Neural cell (in vitro differentiated cells): ENCODE measurements at regions not wholly inside any gene's neighbourhood (a gene's known extent, or its start where the extent isn't known, plus 50 kb on each side); places are given as distances from the start of the nearest gene placed in this dataset.

ENCODE experiments used
- H2AFZ ChIP-seq: fragments of 200-600, 300-800 bp; sonication (generic), shearing (Covaris generic); 2 replicates; pipeline ENCODE4 v1.6.0; 2014; ENCODE audit warnings: low read depth, mild to moderate bottlenecking, antibody characterized with exemption, low read length, moderate library complexity
- H3F3A ChIP-seq: fragments of 200-600 bp; shearing (Covaris generic); 2 replicates; pipeline ENCODE4 v1.6.1; 2016; ENCODE audit warnings: mild to moderate bottlenecking, moderate library complexity, mixed read lengths, antibody characterized with exemption, low read length; ENCODE audit not compliant: insufficient read depth, poor library complexity, severe bottlenecking
- H3K27ac ChIP-seq: fragments of 200-600, 300-800 bp; sonication (generic), shearing (Covaris generic); 2 replicates; pipeline ENCODE4 v1.5.1; 2014; ENCODE audit warnings: mild to moderate bottlenecking, low read length, moderate library complexity
- H3K27me3 ChIP-seq: fragments of 300-800, 200-600 bp; sonication (generic), shearing (Covaris generic); 2 replicates; pipeline ENCODE4 v1.6.0; 2014; ENCODE audit warnings: mild to moderate bottlenecking, low read depth, low read length, moderate library complexity; ENCODE audit not compliant: insufficient read depth
- H3K36me3 ChIP-seq: fragments of 300-800, 200-600 bp; sonication (generic), shearing (Covaris generic); 2 replicates; pipeline ENCODE4 v1.5.1; 2014; ENCODE audit warnings: mild to moderate bottlenecking, antibody characterized with exemption, low read length, moderate library complexity; ENCODE audit not compliant: insufficient read depth
- H3K4me2 ChIP-seq: fragments of 300-800, 200-600 bp; sonication (generic), shearing (Covaris generic); 2 replicates; pipeline ENCODE4 v1.6.0; 2014; ENCODE audit warnings: mild to moderate bottlenecking, low read length
- H3K4me3 ChIP-seq: fragments of 300-800, 200-600 bp; sonication (generic), shearing (Covaris generic); 2 replicates; pipeline ENCODE4 v1.5.1; 2014; ENCODE audit warnings: mild to moderate bottlenecking, low read length, moderate library complexity
- H3K79me2 ChIP-seq: fragments of 200-600 bp; shearing (Covaris generic); replicated peaks from 2 replicates; pipeline ENCODE4 v1.6.0; 2014; ENCODE audit warnings: mild to moderate bottlenecking, low read length, moderate library complexity; ENCODE audit not compliant: insufficient read depth
- H3K9ac ChIP-seq: fragments of 300-800, 200-600 bp; sonication (generic), shearing (Covaris generic); 2 replicates; pipeline ENCODE4 v1.6.1; 2016; ENCODE audit warnings: mild to moderate bottlenecking, low read length, mixed read lengths
- H3K9me2 ChIP-seq: fragments of 200-600 bp; shearing (Covaris generic); 2 replicates; pipeline ENCODE4 v1.6.1; 2016; ENCODE audit warnings: mild to moderate bottlenecking, low read length, mixed read lengths; ENCODE audit not compliant: insufficient read depth
- H3K9me3 ChIP-seq: fragments of 200-600, 300-800 bp; sonication (generic), shearing (Covaris generic); 2 replicates; pipeline ENCODE4 v1.6.1; 2016; ENCODE audit warnings: mild to moderate bottlenecking, mixed run types, low read length, moderate library complexity, mixed read lengths
- H4K20me1 ChIP-seq: fragments of 200-600 bp; shearing (Covaris generic); 2 replicates; pipeline ENCODE4 v1.6.1; 2016; ENCODE audit warnings: mild to moderate bottlenecking, mixed run types; ENCODE audit not compliant: insufficient read depth
- CTCF ChIP-seq: fragments of 450-650 bp; IDR thresholded peaks from 2 replicates; pipeline ENCODE4 v1.5.1; 2014; ENCODE audit warnings: antibody characterized with exemption, mild to moderate bottlenecking, moderate library complexity; ENCODE audit not compliant: poor library complexity, severe bottlenecking
- EP300 ChIP-seq: fragments of 450-650 bp; conservative IDR thresholded peaks from 2 replicates; pipeline ENCODE4 v1.6.1; 2014; ENCODE audit warnings: antibody characterized with exemption, mild to moderate bottlenecking, moderate library complexity; ENCODE audit not compliant: poor library complexity, severe bottlenecking
- MXI1 ChIP-seq: fragments of 450-650 bp; conservative IDR thresholded peaks from 2 replicates; pipeline ENCODE4 v1.6.1; 2014; ENCODE audit warnings: antibody characterized with exemption, mild to moderate bottlenecking; ENCODE audit not compliant: poor library complexity, severe bottlenecking
- POLR2AphosphoS5 ChIP-seq: IDR thresholded peaks from 2 replicates; pipeline ENCODE4 v1.6.1; 2012
- RAD21 ChIP-seq: fragments of 450-650 bp; conservative IDR thresholded peaks from 2 replicates; pipeline ENCODE4 v1.6.1; 2014; ENCODE audit warnings: antibody characterized with exemption, mild to moderate bottlenecking, moderate library complexity
- REST ChIP-seq: IDR thresholded peaks from 2 replicates; pipeline ENCODE4 v1.6.1; 2012; ENCODE audit warnings: borderline replicate concordance
- TAF1 ChIP-seq: IDR thresholded peaks from 2 replicates; pipeline ENCODE4 v1.6.1; 2012; ENCODE audit warnings: low read depth

GRCh38 chr15:29569533-29570092 is 252.7 kb downstream of the TJP1 start:
- Histone ChIP-seq H3K27me3 (peaks cover 44% of the 10 kb centered on the region), H3K27ac (no peak overlapping the region)

GRCh38 chr15:29568840-29569532 is 253.3 kb downstream of the TJP1 start:
- H3K27ac ChIP-seq: no peak overlapping the region
- no peaks in the 10 kb centered on the region for H3K36me3 ChIP-seq
- no peak overlapping the region for H3K9ac ChIP-seq
- no peaks in the 10 kb centered on the region for H3K9me2 ChIP-seq
- TF ChIP-seq EP300: no peak
- peak; percentile 42 for TF ChIP-seq CTCF
- no peak for TF ChIP-seq POLR2AphosphoS5
- H3K27me3 ChIP-seq: peaks cover 44% of the 10 kb centered on the region
- no peaks in the 10 kb centered on the region for H4K20me1 ChIP-seq
- H3K79me2 ChIP-seq: no peaks in the 10 kb centered on the region
- H3F3A ChIP-seq: no peaks in the 10 kb centered on the region
- H3K4me3 ChIP-seq: peak overlapping the region; percentile 62
- H2AFZ ChIP-seq: no peak overlapping the region
- H3K9me3 ChIP-seq: no peaks in the 10 kb centered on the region
- peak overlapping the region; percentile 35 for H3K4me2 ChIP-seq

More at GRCh38 chr15:29569533-29570092, 252.7 kb downstream of the TJP1 start:
- Histone ChIP-seq H3F3A (no peaks in the 10 kb centered on the region), H3K4me3 (peak overlapping the region; percentile 62), H3K9me2 (no peaks in the 10 kb centered on the region), H3K4me2 (peak overlapping the region; percentile 35), H3K9me3 (no peaks in the 10 kb centered on the region), H3K79me2 (no peaks in the 10 kb centered on the region), H2AFZ (no peak overlapping the region), H3K36me3 (no peaks in the 10 kb centered on the region), H4K20me1 (no peaks in the 10 kb centered on the region), H3K9ac (no peak overlapping the region)
- no peak for TF ChIP-seq MXI1
- no peak for TF ChIP-seq TAF1
- no peak for TF ChIP-seq RAD21
- no peak for TF ChIP-seq REST

- Histone ChIP-seq H2AFZ (no peak overlapping the region), H3K4me2 (no peak overlapping the region), H3K36me3 (no peaks in the 10 kb centered on the region), H3K4me3 (no peak overlapping the region), H3K27ac (no peak overlapping the region), H4K20me1 (no peaks in the 10 kb centered on the region), H3K79me2 (no peaks in the 10 kb centered on the region), H3K9me3 (no peaks in the 10 kb centered on the region), H3F3A (no peaks in the 10 kb centered on the region), H3K27me3 (peaks cover 28% of the 10 kb centered on the region), H3K9ac (no peak overlapping the region), H3K9me2 (no peaks in the 10 kb centered on the region)
- TF ChIP-seq TAF1 (no peak), EP300 (no peak), POLR2AphosphoS5 (no peak), REST (no peak)
These were observed 254.9 kb downstream of the TJP1 start for GRCh38 chr15:29567336-29567735.
